GM19463 (cell line): ENCODE measurements at regions not wholly inside any gene's neighbourhood (a gene's known extent, or its start where the extent isn't known, plus 50 kb on each side); places are given as distances from the start of the nearest gene placed in this dataset.

Source experiments
- ATAC-seq: cut with Tn5 transposase; IDR thresholded peaks from one replicate; pipeline ENCODE4 v1.9.1; 2021; ENCODE audit warnings: mild to moderate bottlenecking, moderate library complexity; ENCODE audit not compliant: unreplicated experiment

DNA sequence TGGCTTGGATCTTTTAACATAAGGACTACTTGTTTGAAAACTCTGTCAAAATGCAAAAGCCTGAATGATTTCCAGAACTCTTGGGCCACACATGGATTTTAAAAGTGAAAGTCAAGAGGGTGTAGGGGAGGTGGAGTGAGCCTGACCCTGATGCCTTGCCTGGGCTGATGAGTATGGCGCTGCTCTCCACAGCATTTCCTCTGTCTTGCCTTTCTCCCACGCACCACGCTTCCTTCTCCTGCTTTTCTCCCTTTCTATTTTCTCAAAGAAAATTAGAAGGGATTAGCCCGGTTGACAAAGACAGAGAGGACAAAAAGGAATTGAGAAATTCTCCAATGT is 207.0 kb upstream of the CCDC68 start:
- no peak for ATAC-seq

DNA sequence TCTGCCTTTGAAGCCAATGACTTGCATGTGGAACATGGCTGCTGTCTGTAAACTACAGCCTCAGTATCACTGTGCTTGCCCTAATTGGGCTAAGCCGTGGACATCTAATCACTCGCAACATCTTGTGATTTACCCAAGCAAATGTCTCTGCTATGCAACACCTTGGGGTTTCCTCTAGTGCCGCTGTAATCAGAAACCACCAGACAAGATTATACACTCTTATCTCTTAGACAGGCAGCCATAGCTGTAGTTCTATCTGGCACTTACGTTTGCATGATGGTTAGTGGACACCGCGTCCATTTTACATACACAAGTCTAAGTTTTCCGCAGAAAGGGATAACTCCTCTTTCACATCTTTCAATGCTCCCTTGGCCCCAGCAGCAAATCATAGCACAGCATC is 204.3 kb upstream of the CCDC68 start:
- no peak for ATAC-seq

DNA sequence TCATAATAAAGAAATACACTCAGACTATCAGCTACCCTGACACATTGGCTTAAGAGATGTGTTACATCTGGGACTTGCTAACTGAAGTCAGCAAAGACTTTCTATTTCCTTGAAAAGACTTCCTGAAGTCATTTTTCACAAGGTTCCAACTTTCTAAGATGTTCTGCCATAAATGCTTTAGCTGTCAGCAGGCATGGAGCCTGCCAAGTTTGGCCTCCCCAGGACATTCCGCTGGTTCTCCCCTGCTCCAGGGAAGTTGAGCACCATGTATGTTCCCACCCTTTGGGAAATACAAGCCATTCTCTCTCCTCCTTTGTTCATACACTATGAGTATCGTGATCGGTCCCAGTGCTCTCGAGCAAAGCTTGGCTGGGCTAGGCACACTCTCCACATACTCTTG is 202.7 kb upstream of the CCDC68 start:
- no peak for ATAC-seq

DNA sequence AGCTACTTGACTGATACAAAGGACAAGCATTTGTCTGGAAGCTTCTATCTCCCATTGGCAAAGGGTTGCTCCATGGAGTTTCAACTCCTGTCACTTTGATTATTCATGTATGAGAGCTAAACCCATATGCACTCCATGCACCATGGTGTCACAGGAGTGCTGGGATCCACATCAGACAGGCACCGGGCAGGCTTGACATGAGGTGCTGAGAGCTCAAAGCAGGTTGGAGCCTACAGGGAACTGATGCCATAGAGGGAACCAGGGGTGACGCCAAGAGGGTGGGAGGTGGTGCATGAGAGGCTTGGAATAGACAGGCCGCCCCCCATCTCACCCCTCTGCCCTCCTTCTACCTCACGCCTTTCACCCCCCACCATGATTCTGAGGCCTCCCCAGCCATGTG is 199.8 kb upstream of the CCDC68 start:
- ATAC-seq = no peak

DNA sequence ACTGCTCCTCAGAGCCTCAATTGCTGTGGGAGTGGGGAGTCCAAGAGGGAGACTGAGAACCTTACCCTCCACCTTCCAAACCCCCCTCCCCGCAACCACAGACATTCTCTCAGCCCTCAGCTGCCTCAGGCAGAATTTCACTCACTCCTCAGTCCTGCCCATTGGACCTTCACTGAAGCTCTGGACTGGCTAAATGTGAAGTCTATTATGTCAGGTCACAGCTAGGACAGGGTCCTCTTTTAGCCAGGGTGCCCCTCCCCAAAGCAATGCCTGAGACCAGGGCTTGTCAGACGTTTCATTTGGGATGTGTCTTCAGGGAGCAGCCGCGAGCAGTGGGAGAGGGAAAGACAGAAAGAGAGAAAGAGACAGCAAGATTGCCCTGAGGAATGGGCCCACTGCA is 199.3 kb upstream of the CCDC68 start:
- no peak for ATAC-seq

DNA sequence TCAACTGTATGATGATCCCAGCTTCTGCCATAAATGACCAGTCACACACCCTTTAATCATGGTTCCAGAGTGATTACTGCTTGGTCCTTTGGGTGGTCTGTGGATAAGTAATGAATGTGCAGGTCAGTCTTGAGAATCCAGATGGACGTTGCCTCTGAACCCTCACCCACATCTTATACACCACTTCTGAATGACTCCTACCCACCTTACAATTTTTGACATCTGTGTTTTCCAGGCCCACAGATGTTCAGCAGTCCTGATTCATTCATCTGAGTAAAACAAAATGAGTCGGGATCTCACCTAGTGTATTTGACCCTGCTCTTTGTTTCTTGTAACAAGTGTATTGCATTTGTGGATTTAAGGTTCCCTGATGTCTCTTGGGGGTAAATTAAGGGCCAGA is 194.1 kb upstream of the CCDC68 start:
- ATAC-seq = no peak

DNA sequence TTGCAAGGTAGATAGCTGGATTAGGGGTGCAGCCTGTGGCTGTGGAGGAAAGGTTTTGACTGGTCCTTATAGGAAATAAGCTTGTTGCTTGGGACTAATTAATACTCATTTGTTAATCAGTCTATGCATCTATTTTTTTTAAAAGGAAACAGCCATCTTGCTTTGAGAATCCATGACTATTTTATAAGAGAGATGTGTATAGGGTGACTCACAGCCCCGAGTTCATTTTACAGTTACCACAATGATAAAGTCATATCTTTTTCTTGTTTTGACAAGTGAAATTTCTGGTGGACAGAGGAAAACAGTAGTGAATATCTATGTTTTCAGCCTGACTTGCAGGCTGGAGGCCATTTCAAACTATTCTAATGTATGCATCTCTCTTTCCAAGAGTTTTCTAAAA is 193.5 kb upstream of the CCDC68 start:
- no peak for ATAC-seq

DNA sequence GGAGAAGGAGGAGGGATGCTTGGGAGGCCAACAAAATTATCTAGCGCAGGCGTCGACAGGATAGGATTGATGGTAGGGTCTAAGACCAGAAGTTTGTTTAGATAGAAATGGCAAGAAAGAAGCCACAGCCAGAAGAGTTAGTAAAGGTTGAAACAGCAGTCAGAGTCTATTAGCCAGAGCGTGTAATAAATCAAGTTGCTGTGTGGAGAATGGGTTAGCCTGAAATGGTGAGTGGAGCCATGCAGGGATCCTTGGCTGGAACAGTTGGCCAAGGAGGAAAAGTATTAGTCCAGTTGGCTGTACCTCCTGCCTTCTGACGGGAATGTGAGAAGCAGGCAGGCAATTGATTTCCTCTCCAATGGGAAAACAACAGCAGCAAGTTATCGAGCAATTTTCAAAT is 190.7 kb upstream of the CCDC68 start:
- ATAC-seq = no peak

DNA sequence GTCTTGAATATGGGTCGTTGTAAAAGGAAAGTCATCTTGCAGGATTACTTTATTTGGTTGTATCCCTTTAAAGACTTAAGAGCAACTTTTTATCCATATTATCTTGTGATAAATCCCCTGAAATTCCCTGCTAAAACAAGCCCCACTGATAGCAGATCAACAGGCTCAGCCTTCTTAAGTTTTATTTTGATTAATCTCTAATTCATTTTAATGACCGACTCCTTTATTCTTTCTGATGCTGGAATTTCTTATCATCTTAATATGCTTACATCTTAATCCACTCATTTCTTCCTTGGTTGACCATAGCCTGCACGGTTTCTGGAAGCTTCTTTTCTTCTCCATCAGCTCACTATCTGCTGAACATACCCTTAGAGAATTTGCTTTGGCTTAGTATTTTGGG is 188.5 kb upstream of the CCDC68 start:
- no peak for ATAC-seq

DNA sequence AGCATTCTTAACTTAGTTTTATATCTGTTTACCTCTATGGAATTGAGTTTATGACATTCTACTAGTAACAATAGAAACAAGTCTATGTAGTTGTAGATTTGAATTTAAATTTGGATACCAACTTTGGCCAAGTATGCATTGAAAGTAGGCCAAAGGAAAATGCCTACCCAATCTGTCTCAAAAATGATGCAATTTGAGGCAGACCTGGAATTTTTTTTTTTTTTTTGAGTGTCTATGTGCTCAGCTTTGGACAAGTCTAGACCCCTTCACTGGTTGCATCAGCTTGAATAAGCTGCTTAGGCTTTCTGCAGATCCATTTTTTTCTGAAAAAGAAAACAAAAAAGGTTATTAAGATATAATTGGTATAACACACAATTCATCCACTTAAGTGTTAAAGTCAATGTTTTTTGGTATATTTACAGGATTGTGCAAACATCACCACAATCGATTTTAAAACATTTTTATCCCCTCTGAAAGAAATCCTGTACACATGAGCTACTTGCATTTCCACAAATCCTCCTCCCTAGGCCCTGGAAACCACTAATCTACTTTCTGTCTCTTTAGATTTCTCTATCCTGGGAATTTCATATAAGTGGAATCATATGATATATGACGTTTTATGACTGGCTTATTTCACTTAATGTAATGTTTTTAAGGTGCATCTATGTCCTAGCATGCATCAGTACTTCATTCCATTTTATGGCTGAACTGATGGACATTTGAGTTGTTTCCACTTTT is 185.1 kb upstream of the CCDC68 start:
- ATAC-seq = no peak

DNA sequence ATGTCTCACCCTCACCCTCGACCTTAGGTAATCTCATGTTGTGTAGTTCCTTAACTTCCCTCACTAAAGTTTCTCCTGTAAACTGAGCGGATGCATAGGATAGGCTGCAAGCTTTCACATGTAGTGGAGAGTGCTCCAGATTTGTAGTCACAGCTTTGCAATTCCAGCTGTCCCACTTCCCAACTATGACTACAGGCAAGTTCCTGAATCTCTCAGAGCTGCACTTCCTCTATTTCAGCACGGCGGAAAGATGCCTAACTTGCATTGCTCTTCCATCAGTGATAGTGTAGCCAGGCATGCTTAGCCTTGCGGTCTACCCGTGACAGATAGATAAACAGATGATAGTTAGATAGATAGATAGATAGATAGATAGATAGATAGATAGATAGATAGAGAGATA is 183.1 kb upstream of the CCDC68 start:
- ATAC-seq = no peak

DNA sequence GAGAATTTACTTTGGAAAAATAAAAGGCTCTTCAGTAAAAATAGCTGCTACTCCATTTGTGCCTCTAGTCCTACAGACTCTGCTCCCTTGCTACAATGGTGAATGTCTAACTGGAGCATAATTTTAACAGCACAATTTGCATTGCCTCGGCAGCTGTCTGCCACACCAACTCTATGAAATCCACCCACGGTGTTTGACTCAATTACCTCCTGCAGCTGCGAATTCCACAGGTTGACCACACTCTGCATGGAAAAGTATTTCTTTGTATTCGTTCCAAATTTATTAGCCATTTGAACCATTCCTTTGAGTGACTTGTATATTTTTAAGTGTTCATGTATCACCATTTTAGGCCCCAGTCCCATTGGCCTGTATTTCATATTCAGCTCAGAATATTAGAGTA is 182.1 kb upstream of the CCDC68 start:
- ATAC-seq = no peak

DNA sequence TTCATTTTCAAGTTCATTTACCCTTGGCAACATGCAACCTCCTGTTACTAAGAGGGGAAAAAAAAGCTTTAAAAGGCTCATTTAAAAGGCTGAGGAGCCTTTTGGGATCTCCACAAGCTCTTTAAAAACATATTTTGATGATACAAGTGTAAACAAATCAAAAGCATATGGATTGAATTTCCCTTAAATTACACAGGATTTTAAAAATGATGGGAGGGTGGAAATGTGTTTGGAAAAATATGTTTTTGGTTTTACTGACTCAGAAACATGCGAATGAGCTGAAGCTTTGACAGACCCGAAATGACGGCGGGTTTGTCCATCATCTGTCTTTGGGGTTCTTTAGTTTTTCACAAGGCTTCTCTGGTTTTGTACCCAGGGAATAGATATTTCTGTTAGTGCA is 180.6 kb upstream of the CCDC68 start:
- no peak for ATAC-seq

DNA sequence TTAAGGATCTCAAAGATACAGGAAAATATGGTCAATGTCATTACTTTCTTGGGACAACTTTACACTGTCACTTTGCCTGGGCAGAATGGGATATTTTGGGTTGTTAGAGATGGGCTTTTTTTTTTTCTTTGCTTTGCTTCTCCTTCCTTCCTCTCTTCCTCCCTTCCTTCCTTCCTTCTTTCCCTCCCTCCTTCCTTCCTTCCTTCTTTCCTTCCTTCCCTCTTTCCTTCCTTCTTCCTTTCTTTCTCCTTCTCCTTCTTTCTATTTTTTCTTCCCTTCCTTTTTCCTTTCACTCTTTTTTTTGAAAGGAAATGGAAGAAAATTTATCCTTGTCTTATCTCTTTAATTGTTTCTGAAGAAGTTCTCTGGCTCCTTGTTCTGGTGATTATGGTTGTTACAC is 180.0 kb upstream of the CCDC68 start:
- no peak for ATAC-seq

DNA sequence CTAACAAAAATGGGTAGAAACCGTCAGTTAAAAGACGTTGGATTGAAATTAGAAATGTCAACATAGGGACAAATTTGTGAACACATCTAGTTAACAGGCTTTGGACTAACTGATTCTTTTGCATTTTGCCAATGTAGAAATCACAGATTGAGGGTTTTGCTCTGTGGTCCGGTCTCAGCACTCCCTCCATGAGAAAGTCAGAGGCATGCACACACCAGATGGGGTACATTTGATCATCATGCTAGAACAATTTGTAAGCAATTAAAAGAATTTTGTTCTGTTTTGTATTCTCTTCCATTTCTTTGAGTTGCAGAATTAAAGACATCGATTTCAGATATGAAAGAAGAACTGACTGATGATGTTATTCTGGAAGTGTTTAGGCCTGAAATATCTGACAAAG is 179.1 kb upstream of the CCDC68 start:
- ATAC-seq = no peak

DNA sequence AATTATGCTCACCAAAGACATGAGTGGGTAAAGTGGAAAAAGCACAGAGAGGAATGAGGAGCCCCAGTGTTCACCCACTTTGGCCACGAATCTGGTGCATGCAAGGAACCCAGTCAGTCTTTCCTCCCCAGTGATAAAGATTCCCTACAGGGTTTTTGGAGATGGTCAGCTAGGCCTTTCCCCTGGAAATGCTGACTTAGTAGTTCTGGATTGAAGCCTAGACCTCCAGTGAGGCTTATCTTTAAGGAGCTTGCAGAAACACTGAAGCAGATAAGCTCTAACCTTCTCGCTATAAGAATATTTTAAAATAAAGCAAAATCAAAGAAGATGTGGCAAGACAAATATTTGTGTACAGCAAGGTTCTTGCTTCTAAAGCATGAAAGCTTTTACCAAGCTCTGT is 178.3 kb upstream of the CCDC68 start:
- no peak for ATAC-seq

DNA sequence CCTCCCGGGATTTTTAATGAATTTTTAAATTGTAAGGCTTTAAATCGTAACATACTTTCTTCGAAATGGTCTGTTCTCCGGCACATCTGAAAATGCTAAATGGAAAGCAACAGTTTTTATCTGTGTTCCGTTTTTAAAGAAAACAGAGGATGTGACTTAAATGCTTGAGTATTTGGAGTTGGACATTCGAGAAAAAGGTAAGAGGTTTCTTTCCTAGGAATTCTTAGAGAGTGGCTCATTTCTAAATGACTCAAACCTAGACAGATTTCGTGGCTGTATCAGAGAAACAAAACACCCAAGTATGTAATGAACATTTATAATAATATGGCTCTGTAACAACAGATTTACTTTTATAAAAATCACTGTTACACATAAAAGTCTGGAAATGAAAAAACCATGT is 177.6 kb upstream of the CCDC68 start:
- no peak for ATAC-seq

DNA sequence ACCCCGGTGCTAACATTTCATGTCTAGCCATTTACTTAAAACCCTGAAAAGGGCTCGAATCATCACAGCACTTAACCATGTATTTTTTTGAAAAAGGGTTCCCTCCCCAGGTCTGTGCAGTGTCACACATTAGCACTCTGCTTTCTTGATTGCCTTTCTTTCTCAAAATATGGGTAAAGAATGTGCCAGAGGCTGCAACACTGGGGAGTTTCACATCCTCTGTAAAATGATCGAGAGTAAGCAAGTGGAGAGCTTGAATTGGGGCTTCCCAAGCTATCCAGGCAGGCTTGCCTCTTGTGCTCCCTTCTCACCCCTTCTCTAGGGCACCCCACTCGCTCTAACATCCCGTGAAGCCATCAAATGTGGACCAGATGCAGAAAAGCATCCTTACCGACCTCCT is 177.0 kb upstream of the CCDC68 start:
- no peak for ATAC-seq

DNA sequence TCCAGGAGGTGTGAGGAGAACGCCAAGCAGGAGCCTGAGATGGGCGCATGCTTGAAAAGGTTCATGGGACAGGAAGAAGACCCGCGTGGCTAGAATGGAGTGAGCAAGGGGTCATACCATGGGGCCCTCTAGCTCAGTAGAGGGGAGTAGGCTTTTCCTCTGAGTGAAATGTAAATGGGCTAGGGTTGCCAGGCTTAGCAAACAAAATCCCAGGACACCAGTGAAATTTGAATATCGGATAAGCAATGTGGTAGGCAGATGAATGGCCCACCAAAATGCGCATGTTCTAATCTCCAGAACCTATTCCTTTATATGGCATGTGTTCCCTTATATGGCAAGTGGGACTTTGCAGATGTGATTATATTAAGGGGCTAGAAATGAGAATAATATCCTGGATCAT is 174.1 kb upstream of the CCDC68 start:
- ATAC-seq = no peak

DNA sequence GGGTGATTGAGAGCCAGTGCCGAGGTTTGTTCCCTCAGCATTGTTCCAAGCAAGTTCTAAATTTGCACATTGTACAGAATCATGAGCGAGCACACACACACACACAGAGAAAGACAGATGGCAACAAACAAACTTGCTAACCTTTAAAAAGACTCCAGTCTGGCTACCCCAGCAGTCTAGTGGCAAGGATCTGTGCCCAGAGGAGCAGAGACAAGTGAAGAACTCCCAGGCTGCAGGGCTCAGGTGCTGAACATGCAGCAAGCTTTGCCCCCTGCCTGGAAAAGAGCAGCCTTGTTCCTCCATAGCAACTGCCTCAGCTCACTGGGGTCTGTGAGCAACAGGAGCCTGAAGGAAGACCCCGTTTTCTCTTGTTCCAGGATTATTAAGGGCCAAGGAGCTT is 169.2 kb upstream of the CCDC68 start:
- no peak for ATAC-seq

DNA sequence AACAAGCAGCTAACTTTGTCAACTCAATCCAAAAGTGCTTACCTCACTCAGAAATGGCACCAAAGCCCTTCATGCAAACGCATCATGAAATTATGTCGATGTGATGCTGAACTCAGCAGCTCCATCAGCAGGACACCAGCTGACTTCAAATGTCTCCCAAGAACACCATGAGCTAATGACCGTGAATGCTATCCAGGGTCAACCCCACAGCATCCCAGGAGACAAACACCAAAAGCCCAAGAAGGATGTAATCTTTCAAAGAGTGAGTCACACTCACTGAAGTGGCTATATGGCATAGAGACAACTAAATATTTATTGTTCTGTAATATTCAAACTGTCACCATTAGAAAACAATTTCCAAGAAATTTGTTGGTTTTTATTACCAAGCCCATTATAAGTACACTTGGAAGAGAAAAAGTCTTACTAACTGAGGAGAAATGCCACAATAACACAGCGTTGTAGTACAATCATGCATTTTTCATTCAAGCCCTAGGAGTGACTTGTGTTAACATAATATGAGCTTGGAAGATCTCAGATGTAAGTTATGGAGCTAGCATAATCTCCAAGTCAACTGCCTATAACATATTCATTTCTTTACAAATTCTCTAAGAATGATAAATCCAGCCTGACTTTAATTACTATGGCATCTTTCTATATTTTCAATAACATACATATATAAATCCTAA is 165.0 kb upstream of the CCDC68 start:
- ATAC-seq = no peak

DNA sequence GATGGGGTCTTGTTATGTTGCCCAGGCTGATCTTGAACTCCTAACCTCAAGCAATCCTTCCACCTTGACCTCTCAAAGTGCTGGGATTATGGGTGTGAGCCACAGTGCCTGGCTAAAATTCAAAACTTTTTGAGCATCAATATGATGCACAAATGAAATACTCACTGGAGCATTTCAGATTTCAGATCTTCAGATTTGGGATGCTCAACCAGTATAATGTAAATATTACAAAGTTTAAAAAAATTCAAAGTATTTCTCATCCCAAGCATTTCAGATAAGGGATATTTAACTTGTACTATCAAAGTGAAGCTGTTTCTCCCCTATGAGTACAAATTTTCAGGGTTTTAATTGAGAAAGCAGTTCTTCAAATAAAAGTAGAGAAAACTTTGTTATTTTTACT is 164.1 kb upstream of the CCDC68 start:
- no peak for ATAC-seq
